GM23338 (cell line): ENCODE measurements at regions not wholly inside any gene's neighbourhood (a gene's known extent, or its start where the extent isn't known, plus 50 kb on each side); places are given as distances from the start of the nearest gene placed in this dataset.

Experiments
- ATAC-seq: fragments of 200-7000 bp; cut with Tn5 transposase; 3 replicates; pipeline ENCODE4 v1.9.1; 2020
- DNase-seq: peaks from one replicate; pipeline ENCODE4 v3.0.0-alpha.2; 2015; ENCODE audit warnings: low spot score
- H2AFZ ChIP-seq: fragments of 200-600 bp; sonication (generic); 2 replicates; pipeline ENCODE4 v1.8.0; 2016; ENCODE audit warnings: antibody characterized with exemption, mild to moderate bottlenecking, moderate library complexity
- H3F3A ChIP-seq: fragments of 200-600 bp; sonication (generic); replicated peaks from 2 replicates; pipeline ENCODE4 v1.8.0; 2017; ENCODE audit warnings: antibody characterized with exemption, mixed run types, low read depth
- H3K27ac ChIP-seq: fragments of 200-600 bp; sonication (generic); 2 replicates; pipeline ENCODE4 v1.6.1; 2016; ENCODE audit warnings: low read depth
- H3K27me3 ChIP-seq: fragments of 200-600 bp; sonication (generic); 2 replicates; pipeline ENCODE4 v1.8.0; 2016; ENCODE audit warnings: mild to moderate bottlenecking, mixed run types, moderate library complexity; ENCODE audit not compliant: insufficient read depth
- H3K36me3 ChIP-seq: fragments of 200-600 bp; sonication (generic); 2 replicates; pipeline ENCODE4 v1.8.0; 2016; ENCODE audit warnings: mild to moderate bottlenecking; ENCODE audit not compliant: insufficient read depth
- H3K4me1 ChIP-seq: fragments of 200-600 bp; sonication (generic); 2 replicates; pipeline ENCODE4 v1.8.0; 2016; ENCODE audit warnings: mild to moderate bottlenecking, moderate library complexity; ENCODE audit not compliant: insufficient read depth
- H3K4me2 ChIP-seq: fragments of 200-600 bp; sonication (generic); 2 replicates; pipeline ENCODE4 v1.7.1; 2017; ENCODE audit warnings: mixed run types
- H3K4me3 ChIP-seq: fragments of 200-600 bp; sonication (generic); 2 replicates; pipeline ENCODE4 v1.6.1; 2016; ENCODE audit warnings: mixed run types
- H3K79me2 ChIP-seq: fragments of 200-600 bp; sonication (generic); replicated peaks from 2 replicates; pipeline ENCODE4 v1.8.0; 2017; ENCODE audit warnings: mild to moderate bottlenecking; ENCODE audit not compliant: insufficient read depth
- H3K9me2 ChIP-seq: fragments of 200-600 bp; sonication (generic); 2 replicates; pipeline ENCODE4 v1.8.0; 2017; ENCODE audit not compliant: insufficient read depth
- H4K20me1 ChIP-seq: fragments of 200-600 bp; sonication (generic); replicated peaks from 2 replicates; pipeline ENCODE4 v1.8.0; 2017; ENCODE audit warnings: mild to moderate bottlenecking; ENCODE audit not compliant: insufficient read depth
- H3K27ac Mint-ChIP-seq: 2 replicates; pipeline ENCODE4 v1.8.0; 2020; ENCODE audit warnings: inconsistent platforms, mild to moderate bottlenecking, moderate library complexity, mixed read lengths
- H3K27me3 Mint-ChIP-seq: 3 replicates; pipeline ENCODE4 v1.8.0; 2022; ENCODE audit warnings: low read depth, mild to moderate bottlenecking, moderate library complexity, mixed read lengths, inconsistent platforms; ENCODE audit not compliant: insufficient read depth, poor library complexity
- H3K36me3 Mint-ChIP-seq: 3 replicates; pipeline ENCODE4 v1.8.0; 2021; ENCODE audit warnings: low read depth, mild to moderate bottlenecking, inconsistent platforms, moderate library complexity, mixed read lengths
- H3K4me1 Mint-ChIP-seq: 3 replicates; pipeline ENCODE4 v1.8.0; 2020; ENCODE audit warnings: mild to moderate bottlenecking, inconsistent platforms, mixed read lengths
- H3K4me3 Mint-ChIP-seq: 3 replicates; pipeline ENCODE4 v1.8.0; 2021; ENCODE audit warnings: moderate library complexity, mild to moderate bottlenecking, inconsistent platforms, mixed read lengths
- H3K9me3 Mint-ChIP-seq: 3 replicates; pipeline ENCODE4 v1.8.0; 2020; ENCODE audit warnings: moderate library complexity, mild to moderate bottlenecking, inconsistent platforms, mixed read lengths
- CREB1 ChIP-seq: fragments of 250-450 bp; sonication (Bioruptor Pico); IDR thresholded peaks from 2 replicates; pipeline ENCODE4 v1.5.0; 2020; ENCODE audit warnings: low read depth, mild to moderate bottlenecking, moderate library complexity
- CTCF ChIP-seq, 2 experiments: fragments of 200-600 bp in 1 of 2; sonication (generic) in 1 of 2; conservative IDR thresholded peaks; 2 replicates each; pipeline versions ENCODE4 v1.5.1 to v1.6.1; 2016 to 2017; ENCODE audit warnings: antibody characterized with exemption in 2 of 2, low read depth in 2 of 2, mild to moderate bottlenecking in 2 of 2, moderate library complexity in 1 of 2
- ETS1 ChIP-seq: IDR thresholded peaks from 2 replicates; pipeline ENCODE4 v1.6.1; 2016; ENCODE audit warnings: antibody characterized with exemption
- EZH2 ChIP-seq: fragments of 200-600 bp; sonication (generic); IDR thresholded peaks from one replicate; pipeline ENCODE4 v1.8.0; 2017; ENCODE audit warnings: antibody characterized with exemption, mild to moderate bottlenecking, low read depth; ENCODE audit not compliant: unreplicated experiment
- EZH2phosphoT487 ChIP-seq: fragments of 200-600 bp; sonication (generic); IDR thresholded peaks from one replicate; pipeline ENCODE4 v1.8.1; 2018; ENCODE audit warnings: antibody characterized with exemption; ENCODE audit not compliant: unreplicated experiment
- JUNB ChIP-seq: IDR thresholded peaks from one replicate; pipeline ENCODE4 v1.6.1; 2016; ENCODE audit warnings: antibody characterized with exemption; ENCODE audit not compliant: unreplicated experiment
- NANOG ChIP-seq: IDR thresholded peaks from 2 replicates; pipeline ENCODE4 v1.6.1; 2016; ENCODE audit warnings: antibody characterized with exemption, borderline replicate concordance
- POLR2AphosphoS5 ChIP-seq: IDR thresholded peaks from 2 replicates; pipeline ENCODE4 v1.6.1; 2016; ENCODE audit warnings: antibody characterized with exemption, low read depth
- REST ChIP-seq: IDR thresholded peaks from one replicate; pipeline ENCODE4 v1.6.1; 2018; ENCODE audit warnings: antibody characterized with exemption; ENCODE audit not compliant: unreplicated experiment
- STAT1 ChIP-seq: IDR thresholded peaks from one replicate; pipeline ENCODE4 v1.6.1; 2016; ENCODE audit warnings: antibody characterized with exemption; ENCODE audit not compliant: unreplicated experiment
- ZNF114 ChIP-seq: fragments of 250-450 bp; sonication (Bioruptor Pico); IDR thresholded peaks from 2 replicates; pipeline ENCODE4 v1.5.0; 2020; ENCODE audit warnings: mild to moderate bottlenecking, moderate library complexity
- ZNF331 ChIP-seq: fragments of 250-450 bp; sonication (Bioruptor Pico); IDR thresholded peaks from 2 replicates; pipeline ENCODE4 v1.5.0; 2020; ENCODE audit warnings: low read depth, mild to moderate bottlenecking, moderate library complexity
- TF ChIP-seq, protein P1 (sequence below): fragments of 250-450 bp; sonication (Bioruptor Pico); IDR thresholded peaks from 2 replicates; pipeline ENCODE4 v1.5.0; 2020; ENCODE audit warnings: mild to moderate bottlenecking, moderate library complexity

DNA sequence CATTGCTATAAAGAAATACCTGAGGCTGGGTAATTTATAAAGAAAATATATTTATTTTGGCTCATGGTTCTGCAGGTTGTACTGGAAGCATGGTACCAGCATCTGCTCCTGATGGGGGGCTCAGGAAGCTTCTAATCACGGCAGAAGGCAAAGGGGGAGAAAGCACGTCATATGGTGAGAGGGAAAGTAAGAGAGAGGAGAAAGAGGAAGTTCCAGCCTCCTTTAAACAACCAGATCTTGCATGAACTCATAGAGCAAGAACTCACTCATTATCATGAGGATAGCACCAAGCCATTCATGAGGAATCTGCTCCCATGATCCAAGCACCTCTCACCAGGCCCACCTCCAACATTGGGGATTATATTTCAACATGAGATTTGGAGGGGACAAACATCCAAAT, 125.0 kb upstream of the GRPR start:
- H4K20me1 ChIP-seq = no peaks in the 10 kb centered on the region
- no peaks in the 10 kb centered on the region for H3K27me3 ChIP-seq
- ATAC-seq (no peak), DNase-seq (no peak)
- Mint-ChIP-seq H3K9me3 (peaks cover 15% of the 10 kb centered on the region; the same call in 2 of the 3 replicates), H3K27ac (no peak overlapping the region), H3K4me1 (peaks cover 4% of the 10 kb centered on the region; the same call in 1 of the 3 replicates), H3K27me3 (no peaks in the 10 kb centered on the region), H3K36me3 (peaks cover 22% of the 10 kb centered on the region), H3K4me3 (no peak overlapping the region)
- no peaks in the 10 kb centered on the region for H3F3A ChIP-seq
- H3K27ac ChIP-seq = no peak overlapping the region
- H3K4me3 ChIP-seq = no peak overlapping the region
- H3K4me1 ChIP-seq = 0 out of 2 replicates have a peak, but pooled peaks cover 5% of the 10 kb centered on the region
- TF ChIP-seq EZH2 (no peak), STAT1 (no peak), ETS1 (no peak), EZH2phosphoT487 (no peak), ZNF114 (no peak), CTCF (conservative IDR thresholded peaks at IDR 0.05; ENCODE audit: low read depth in 2 of 2) (no peak), NANOG (no peak), REST (no peak), CREB1 (CRISPR knock-in tag) (no peak), JUNB (no peak), POLR2AphosphoS5 (no peak), ZNF331 (CRISPR knock-in tag) (no peak)
- TF ChIP-seq, protein P1, sequence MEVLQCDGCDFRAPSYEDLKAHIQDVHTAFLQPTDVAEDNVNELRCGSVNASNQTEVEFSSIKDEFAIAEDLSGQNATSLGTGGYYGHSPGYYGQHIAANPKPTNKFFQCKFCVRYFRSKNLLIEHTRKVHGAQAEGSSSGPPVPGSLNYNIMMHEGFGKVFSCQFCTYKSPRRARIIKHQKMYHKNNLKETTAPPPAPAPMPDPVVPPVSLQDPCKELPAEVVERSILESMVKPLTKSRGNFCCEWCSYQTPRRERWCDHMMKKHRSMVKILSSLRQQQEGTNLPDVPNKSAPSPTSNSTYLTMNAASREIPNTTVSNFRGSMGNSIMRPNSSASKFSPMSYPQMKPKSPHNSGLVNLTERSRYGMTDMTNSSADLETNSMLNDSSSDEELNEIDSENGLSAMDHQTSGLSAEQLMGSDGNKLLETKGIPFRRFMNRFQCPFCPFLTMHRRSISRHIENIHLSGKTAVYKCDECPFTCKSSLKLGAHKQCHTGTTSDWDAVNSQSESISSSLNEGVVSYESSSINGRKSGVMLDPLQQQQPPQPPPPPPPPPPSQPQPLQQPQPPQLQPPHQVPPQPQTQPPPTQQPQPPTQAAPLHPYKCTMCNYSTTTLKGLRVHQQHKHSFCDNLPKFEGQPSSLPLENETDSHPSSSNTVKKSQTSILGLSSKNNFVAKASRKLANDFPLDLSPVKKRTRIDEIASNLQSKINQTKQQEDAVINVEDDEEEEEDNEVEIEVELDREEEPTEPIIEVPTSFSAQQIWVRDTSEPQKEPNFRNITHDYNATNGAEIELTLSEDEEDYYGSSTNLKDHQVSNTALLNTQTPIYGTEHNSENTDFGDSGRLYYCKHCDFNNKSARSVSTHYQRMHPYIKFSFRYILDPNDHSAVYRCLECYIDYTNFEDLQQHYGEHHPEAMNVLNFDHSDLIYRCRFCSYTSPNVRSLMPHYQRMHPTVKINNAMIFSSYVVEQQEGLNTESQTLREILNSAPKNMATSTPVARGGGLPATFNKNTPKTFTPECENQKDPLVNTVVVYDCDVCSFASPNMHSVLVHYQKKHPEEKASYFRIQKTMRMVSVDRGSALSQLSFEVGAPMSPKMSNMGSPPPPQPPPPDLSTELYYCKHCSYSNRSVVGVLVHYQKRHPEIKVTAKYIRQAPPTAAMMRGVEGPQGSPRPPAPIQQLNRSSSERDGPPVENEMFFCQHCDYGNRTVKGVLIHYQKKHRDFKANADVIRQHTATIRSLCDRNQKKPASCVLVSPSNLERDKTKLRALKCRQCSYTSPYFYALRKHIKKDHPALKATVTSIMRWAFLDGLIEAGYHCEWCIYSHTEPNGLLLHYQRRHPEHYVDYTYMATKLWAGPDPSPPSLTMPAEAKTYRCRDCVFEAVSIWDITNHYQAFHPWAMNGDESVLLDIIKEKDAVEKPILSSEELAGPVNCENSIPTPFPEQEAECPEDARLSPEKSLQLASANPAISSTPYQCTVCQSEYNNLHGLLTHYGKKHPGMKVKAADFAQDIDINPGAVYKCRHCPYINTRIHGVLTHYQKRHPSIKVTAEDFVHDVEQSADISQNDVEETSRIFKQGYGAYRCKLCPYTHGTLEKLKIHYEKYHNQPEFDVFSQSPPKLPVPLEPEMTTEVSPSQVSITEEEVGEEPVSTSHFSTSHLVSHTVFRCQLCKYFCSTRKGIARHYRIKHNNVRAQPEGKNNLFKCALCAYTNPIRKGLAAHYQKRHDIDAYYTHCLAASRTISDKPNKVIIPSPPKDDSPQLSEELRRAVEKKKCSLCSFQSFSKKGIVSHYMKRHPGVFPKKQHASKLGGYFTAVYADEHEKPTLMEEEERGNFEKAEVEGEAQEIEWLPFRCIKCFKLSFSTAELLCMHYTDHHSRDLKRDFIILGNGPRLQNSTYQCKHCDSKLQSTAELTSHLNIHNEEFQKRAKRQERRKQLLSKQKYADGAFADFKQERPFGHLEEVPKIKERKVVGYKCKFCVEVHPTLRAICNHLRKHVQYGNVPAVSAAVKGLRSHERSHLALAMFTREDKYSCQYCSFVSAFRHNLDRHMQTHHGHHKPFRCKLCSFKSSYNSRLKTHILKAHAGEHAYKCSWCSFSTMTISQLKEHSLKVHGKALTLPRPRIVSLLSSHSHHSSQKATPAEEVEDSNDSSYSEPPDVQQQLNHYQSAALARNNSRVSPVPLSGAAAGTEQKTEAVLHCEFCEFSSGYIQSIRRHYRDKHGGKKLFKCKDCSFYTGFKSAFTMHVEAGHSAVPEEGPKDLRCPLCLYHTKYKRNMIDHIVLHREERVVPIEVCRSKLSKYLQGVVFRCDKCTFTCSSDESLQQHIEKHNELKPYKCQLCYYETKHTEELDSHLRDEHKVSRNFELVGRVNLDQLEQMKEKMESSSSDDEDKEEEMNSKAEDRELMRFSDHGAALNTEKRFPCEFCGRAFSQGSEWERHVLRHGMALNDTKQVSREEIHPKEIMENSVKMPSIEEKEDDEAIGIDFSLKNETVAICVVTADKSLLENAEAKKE (CRISPR knock-in tag) = no peak
- H3K36me3 ChIP-seq = no peaks in the 10 kb centered on the region
- H2AFZ ChIP-seq = no peak overlapping the region
- H3K9me2 ChIP-seq = no peaks in the 10 kb centered on the region
- no peak overlapping the region for H3K4me2 ChIP-seq
- no peaks in the 10 kb centered on the region for H3K79me2 ChIP-seq
